K562 (cell line): ENCODE measurements at regions not wholly inside any gene's neighbourhood (a gene's known extent, or its start where the extent isn't known, plus 50 kb on each side); places are given as distances from the start of the nearest gene placed in this dataset.

Experiments
- ATAC-seq: fragments of 200-7000 bp; cut with Tn5 transposase; 3 replicates; pipeline ENCODE4 v1.9.1; 2020; ENCODE audit warnings: moderate library complexity
- BruUV-seq: library from RNA; stranded (reverse); fragments of 400-500 nt; replicated peaks from 2 replicates; lab custom pipeline; 2021; lab: Mats Ljungman, UMichigan
- CTCF ChIA-PET: fragments of 300-600 bp; formaldehyde crosslinking; extraction: SDS; loops from one replicate; lab custom pipeline; 2021; ENCODE audit warnings: low intra/inter-chr PET ratio; lab: Yijun Ruan, JAX
- POLR2A ChIA-PET: fragments of 300-600, 350-650 bp; sonication (Branson Sonifier 250); formaldehyde crosslinking; extraction: SDS; loops from one replicate; lab custom pipeline; 2021; ENCODE audit warnings: antibody characterized with exemption, inconsistent platforms; lab: Yijun Ruan, JAX
- DNase-seq, 4 experiments: peaks; one replicate each; pipeline versions ENCODE4 v3.0.0 to v3.0.0-alpha.2; 2011 to 2018; ENCODE audit warnings: low spot score in 3 of 4, mixed read lengths in 3 of 4; ENCODE audit errors: extremely low read depth in 1 of 4
- FAIRE-seq: peaks from 2 replicates; lab custom pipeline; 2011; peaks lifted over from hg19 to GRCh38; lab: Jason Lieb, UNC
- H2AFZ ChIP-seq: 2 replicates; pipeline ENCODE4 v1.6.0; 2011; ENCODE audit warnings: low read depth, low read length, control low read depth, inconsistent platforms
- H3K27ac ChIP-seq: fragments of 200-600 bp; 3 replicates; pipeline ENCODE4 v1.8.0; 2011; ENCODE audit warnings: low read depth, mild to moderate bottlenecking, control low read depth, inconsistent platforms, low read length, moderate library complexity, mixed read lengths; ENCODE audit errors: extremely low read depth
- H3K27me3 ChIP-seq, 2 experiments: fragments of 300-600 bp in 1 of 2; 2 replicates in 1 of 2; 3 replicates in 1 of 2; pipeline versions ENCODE4 v1.6.0 to v1.8.0; 2011; ENCODE audit warnings: inconsistent platforms in 2 of 2, low read length in 2 of 2, mild to moderate bottlenecking in 1 of 2, mixed read lengths in 1 of 2, moderate library complexity in 1 of 2; ENCODE audit not compliant: control insufficient read depth in 2 of 2, insufficient read depth in 2 of 2
- H3K36me3 ChIP-seq: fragments of 300-600 bp; 3 replicates; pipeline ENCODE4 v1.8.0; 2011; ENCODE audit warnings: mild to moderate bottlenecking, low read length, inconsistent platforms; ENCODE audit not compliant: control insufficient read depth, insufficient read depth
- H3K4me1 ChIP-seq, 2 experiments: fragments of 200-600 bp in 1 of 2; replicated peaks in 1 of 2; 2 replicates in 1 of 2; 3 replicates in 1 of 2; pipeline versions ENCODE4 v1.5.1 to v1.8.0; 2011; ENCODE audit warnings: inconsistent platforms in 2 of 2, low read length in 2 of 2, mild to moderate bottlenecking in 1 of 2, mixed read lengths in 1 of 2, moderate library complexity in 1 of 2; ENCODE audit not compliant: control insufficient read depth in 2 of 2, insufficient read depth in 2 of 2
- H3K4me2 ChIP-seq: 2 replicates; pipeline ENCODE4 v1.6.1; 2011; ENCODE audit warnings: low read length, control low read depth, inconsistent platforms, mixed read lengths; ENCODE audit not compliant: insufficient read depth
- H3K4me3 ChIP-seq: fragments of 200-600 bp; sonication (generic), shearing (Covaris generic); 2 replicates; pipeline ENCODE4 v1.5.1; 2016; ENCODE audit warnings: control low read depth, inconsistent platforms
- H3K79me2 ChIP-seq: fragments of 200-600 bp; 3 replicates; pipeline ENCODE4 v1.8.0; 2011; ENCODE audit warnings: low read length, inconsistent platforms; ENCODE audit not compliant: control insufficient read depth, insufficient read depth
- H3K9ac ChIP-seq, 2 experiments: 2 replicates each; pipeline versions ENCODE4 v1.6.0 to v1.6.1; 2011; ENCODE audit warnings: low read depth in 2 of 2, low read length in 2 of 2, control low read depth in 1 of 2, inconsistent platforms in 1 of 2, mild to moderate bottlenecking in 1 of 2, mixed read lengths in 1 of 2; ENCODE audit not compliant: insufficient read depth in 1 of 2
- H3K9me1 ChIP-seq: one replicate; pipeline ENCODE4 v1.6.0; 2011; ENCODE audit warnings: inconsistent platforms, mild to moderate bottlenecking, low read length, moderate library complexity; ENCODE audit not compliant: control insufficient read depth, insufficient read depth
- H3K9me3 ChIP-seq: replicated peaks from 2 replicates; pipeline ENCODE4 v1.5.1; 2011; ENCODE audit warnings: low read depth, low read length, inconsistent platforms; ENCODE audit not compliant: control insufficient read depth, insufficient read depth
- H4K20me1 ChIP-seq: replicated peaks from 2 replicates; pipeline ENCODE4 v1.6.1; 2011; ENCODE audit warnings: low read length, inconsistent platforms, mixed read lengths; ENCODE audit not compliant: control insufficient read depth, insufficient read depth
- KDM2B ChIP-seq: fragments of 250-450 bp; sonication (Bioruptor Pico); IDR thresholded peaks from 2 replicates; pipeline ENCODE4 v1.8.0; 2021; ENCODE audit warnings: mild to moderate bottlenecking, moderate library complexity
- NCOR1 ChIP-seq: fragments of 450-650 bp; IDR thresholded peaks from 2 replicates; pipeline ENCODE4 v1.6.1; 2016; ENCODE audit warnings: mild to moderate bottlenecking, moderate library complexity
- POLR2B ChIP-seq: fragments of 450-650 bp; IDR thresholded peaks from 2 replicates; pipeline ENCODE4 v1.6.1; 2018; ENCODE audit warnings: low read depth; ENCODE audit not compliant: partially characterized antibody
- PRDM10 ChIP-seq: fragments of 450-650 bp; IDR thresholded peaks from 2 replicates; pipeline ENCODE4 v1.6.1; 2018; ENCODE audit not compliant: partially characterized antibody
- RCOR1 ChIP-seq, 2 experiments: IDR thresholded peaks; 2 replicates each; pipeline ENCODE4 v1.6.1; 2012; ENCODE audit warnings: low read depth in 2 of 2, low read length in 2 of 2, borderline replicate concordance in 1 of 2, improper control_type of control experiment in 1 of 2
- TRIM25 ChIP-seq: fragments of 450-650 bp; IDR thresholded peaks from 2 replicates; pipeline ENCODE4 v1.7.0; 2016; ENCODE audit warnings: borderline replicate concordance
- TSHZ1 ChIP-seq: fragments of 250-450 bp; sonication (Bioruptor Pico); IDR thresholded peaks from 2 replicates; pipeline ENCODE4 v1.4.0; 2020; ENCODE audit warnings: mild to moderate bottlenecking, moderate library complexity
- ZNF232 ChIP-seq: sonication (generic); formaldehyde crosslinking; IDR thresholded peaks from 2 replicates; pipeline ENCODE4 v1.8.0; 2022; ENCODE audit warnings: mild to moderate bottlenecking, missing genetic modification reagents
- WGBS: fragments of 100-300 bp; shearing (Covaris generic); methylation state at CpG from one replicate; pipeline ENCODE4 v1.1.6; 2016; ENCODE audit warnings: low coverage, mixed read lengths; ENCODE audit not compliant: insufficient coverage; ENCODE audit errors: missing lambda C conversion rate; 5-methylcytosine and 5-hydroxymethylcytosine counted together
- in situ Hi-C: fragments of 300-500 bp; cut with MboI; formaldehyde crosslinking; loops from 4 replicates; pipeline ENCODE4 v1.15.0; 2018; ENCODE audit warnings: inconsistent platforms, mixed read lengths
- intact Hi-C: fragments of 100-400 bp; cut with micrococcal nuclease; formaldehyde crosslinking; loops from 2 replicates; pipeline ENCODE4 v1.14.2; 2022

GRCh38 chr6:21664314-21665109 is 71.0 kb downstream of the SOX4 start:
- TF ChIP-seq ZNF232 (CRISPR knock-in tag) (no peak), RCOR1 (IDR thresholded peaks at IDR 0.05; ENCODE audit: borderline replicate concordance in 1 of 2, low read depth in 2 of 2, low read length in 2 of 2) (no peak), TSHZ1 (CRISPR knock-in tag) (no peak), PRDM10 (no peak), KDM2B (CRISPR knock-in tag) (no peak), POLR2B (no peak), NCOR1 (no peak), TRIM25 (no peak)
- Histone ChIP-seq H3K4me1 (peaks cover 0 to 7% of the 10 kb centered on the region in 2 experiments; a peak in 1 of 5 replicates), H3K4me3 (no peak overlapping the region), H3K4me2 (no peak overlapping the region), H3K36me3 (no peaks in the 10 kb centered on the region), H3K9me1 (peaks cover 2% of the 10 kb centered on the region), H3K9me3 (no peaks in the 10 kb centered on the region), H3K79me2 (no peaks in the 10 kb centered on the region), H3K27ac (no peak overlapping the region), H3K9ac (no peak overlapping the region; a peak in 1 of 4 replicates), H3K27me3 (peaks cover 34 to 44% of the 10 kb centered on the region in 2 experiments), H2AFZ (no peak overlapping the region), H4K20me1 (no peaks in the 10 kb centered on the region)
- CTCF ChIA-PET = no interaction called here
- FAIRE-seq (no peak), DNase-seq (no peak), ATAC-seq (no peak)
- intact Hi-C loops = no loop called here
- no TSS peak for BruUV-seq
- in situ Hi-C loops = no loop called here
- POLR2A ChIA-PET = no interaction called here
- 22% methylated on average over 63 of the region's 73 CpGs for WGBS
